SU-DHL-6 (cell line): ENCODE measurements at regions not wholly inside any gene's neighbourhood (a gene's known extent, or its start where the extent isn't known, plus 50 kb on each side); places are given as distances from the start of the nearest gene placed in this dataset.

Experiments used
- CTCF ChIP-seq: fragments of 200-600 bp; sonication (generic); IDR thresholded peaks from one replicate; pipeline ENCODE4 v1.5.1; 2017; ENCODE audit warnings: antibody characterized with exemption, mild to moderate bottlenecking, low read length, moderate library complexity; ENCODE audit not compliant: insufficient read depth, poor library complexity, severe bottlenecking
- EZH2phosphoT487 ChIP-seq: fragments of 200-600 bp; sonication (generic), shearing (Covaris generic); conservative IDR thresholded peaks from 2 replicates; pipeline ENCODE4 v1.6.1; 2018; ENCODE audit warnings: mild to moderate bottlenecking, antibody characterized with exemption, low read length, moderate library complexity, mixed read lengths

- TF ChIP-seq CTCF: no peak
- TF ChIP-seq EZH2phosphoT487: no peak
Measured at GRCh38 chr16:55058576-55058975, 127.9 kb downstream of the IRX5 start.
